GM13977 (cell line): ENCODE measurements at regions not wholly inside any gene's neighbourhood (a gene's known extent, or its start where the extent isn't known, plus 50 kb on each side); places are given as distances from the start of the nearest gene placed in this dataset.
"Not testable (repeated sequence)": the region's sequence is repeated elsewhere in the genome, so short reads cannot be mapped to it uniquely, and the experiment has no call there.

ENCODE experiments used
- DNase-seq: peaks from one replicate; pipeline ENCODE4 v3.0.0; 2012; ENCODE audit warnings: low spot score
- in situ Hi-C: fragments of 300-500 bp; cut with MboI; formaldehyde crosslinking; loops from one replicate; pipeline ENCODE4 v1.12.0; 2022; ENCODE audit warnings: low sequenced_read_pairs, low pct_unique_long_range_greater_than_20kb, mixed read lengths, inconsistent platforms; ENCODE audit not compliant: unreplicated experiment
- TF ChIP-seq, protein P1 (sequence below): IDR thresholded peaks from 2 replicates; pipeline ENCODE4 v1.5.1; 2012; ENCODE audit warnings: mild to moderate bottlenecking, control low read depth; ENCODE audit not compliant: insufficient read depth; ENCODE audit errors: extremely low read depth, missing control alignments

DNA sequence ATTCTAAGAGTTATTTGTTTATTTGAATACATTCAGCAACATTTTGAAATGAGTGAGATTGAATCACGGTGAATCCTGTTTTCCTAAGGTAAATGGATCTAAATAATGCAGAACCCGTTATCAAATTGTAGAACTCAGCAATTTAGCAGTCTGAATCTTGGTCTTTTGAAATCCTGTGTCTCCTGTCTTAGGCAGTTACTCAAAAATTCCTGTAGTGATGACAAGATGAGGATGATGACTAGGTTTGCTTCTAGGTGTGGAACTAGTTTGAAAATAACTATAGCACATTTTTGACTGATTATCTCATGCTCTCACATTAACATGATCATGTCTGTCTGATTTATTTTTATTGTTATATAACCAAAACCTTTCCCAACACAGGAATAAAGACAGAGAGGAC lies 115.0 kb downstream of the RAP2B start:
- TF ChIP-seq, protein P1, sequence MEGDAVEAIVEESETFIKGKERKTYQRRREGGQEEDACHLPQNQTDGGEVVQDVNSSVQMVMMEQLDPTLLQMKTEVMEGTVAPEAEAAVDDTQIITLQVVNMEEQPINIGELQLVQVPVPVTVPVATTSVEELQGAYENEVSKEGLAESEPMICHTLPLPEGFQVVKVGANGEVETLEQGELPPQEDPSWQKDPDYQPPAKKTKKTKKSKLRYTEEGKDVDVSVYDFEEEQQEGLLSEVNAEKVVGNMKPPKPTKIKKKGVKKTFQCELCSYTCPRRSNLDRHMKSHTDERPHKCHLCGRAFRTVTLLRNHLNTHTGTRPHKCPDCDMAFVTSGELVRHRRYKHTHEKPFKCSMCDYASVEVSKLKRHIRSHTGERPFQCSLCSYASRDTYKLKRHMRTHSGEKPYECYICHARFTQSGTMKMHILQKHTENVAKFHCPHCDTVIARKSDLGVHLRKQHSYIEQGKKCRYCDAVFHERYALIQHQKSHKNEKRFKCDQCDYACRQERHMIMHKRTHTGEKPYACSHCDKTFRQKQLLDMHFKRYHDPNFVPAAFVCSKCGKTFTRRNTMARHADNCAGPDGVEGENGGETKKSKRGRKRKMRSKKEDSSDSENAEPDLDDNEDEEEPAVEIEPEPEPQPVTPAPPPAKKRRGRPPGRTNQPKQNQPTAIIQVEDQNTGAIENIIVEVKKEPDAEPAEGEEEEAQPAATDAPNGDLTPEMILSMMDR: no peak
- in situ Hi-C loops: no loop called here
- DNase-seq: no peak

GRCh38 chr3:153281236-153281997 lies 119.4 kb downstream of the RAP2B start:
- DNase-seq, in situ Hi-C loops: not testable (repeated sequence)

GRCh38 chr3:153282355-153282754 lies 120.3 kb downstream of the RAP2B start:
- TF ChIP-seq, protein P1: no peak
- in situ Hi-C loops: no loop called here
- DNase-seq: no peak

DNA sequence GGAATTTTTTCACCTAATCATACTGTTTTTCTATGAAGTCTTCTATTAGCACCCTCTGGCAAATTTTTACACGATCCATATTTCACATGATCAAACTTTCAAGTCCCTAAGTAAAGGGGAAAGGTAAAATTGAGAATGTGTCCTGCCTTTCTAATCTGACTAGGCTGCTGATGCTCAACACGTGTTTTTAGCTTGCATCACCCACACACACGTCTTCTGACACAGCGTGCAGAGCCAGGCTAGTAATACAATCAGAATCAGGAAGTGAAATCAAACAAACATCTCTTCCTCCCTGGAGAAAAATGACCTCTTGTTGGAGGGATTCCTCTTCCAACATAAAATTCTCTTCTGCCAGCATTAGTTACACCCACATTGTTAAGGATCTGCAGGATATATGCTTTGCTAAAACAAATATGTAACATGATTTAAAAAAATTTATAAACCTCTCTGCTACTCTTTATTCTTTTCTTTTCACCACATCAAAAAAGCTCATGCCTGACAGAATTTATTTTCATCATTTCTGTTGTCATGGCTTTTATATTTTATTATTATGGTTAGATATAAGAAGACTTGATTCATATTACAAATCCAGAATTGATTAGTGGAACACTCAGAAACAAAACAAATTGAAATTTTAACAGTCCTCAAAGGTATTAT lies 122.4 kb downstream of the RAP2B start:
- in situ Hi-C loops: no loop called here
- DNase-seq: no peak
- TF ChIP-seq, protein P1: no peak

GRCh38 chr3:153285194-153285641 lies 123.2 kb downstream of the RAP2B start:
- in situ Hi-C loops: no loop called here
- TF ChIP-seq, protein P1: no peak
- no peak for DNase-seq

DNA sequence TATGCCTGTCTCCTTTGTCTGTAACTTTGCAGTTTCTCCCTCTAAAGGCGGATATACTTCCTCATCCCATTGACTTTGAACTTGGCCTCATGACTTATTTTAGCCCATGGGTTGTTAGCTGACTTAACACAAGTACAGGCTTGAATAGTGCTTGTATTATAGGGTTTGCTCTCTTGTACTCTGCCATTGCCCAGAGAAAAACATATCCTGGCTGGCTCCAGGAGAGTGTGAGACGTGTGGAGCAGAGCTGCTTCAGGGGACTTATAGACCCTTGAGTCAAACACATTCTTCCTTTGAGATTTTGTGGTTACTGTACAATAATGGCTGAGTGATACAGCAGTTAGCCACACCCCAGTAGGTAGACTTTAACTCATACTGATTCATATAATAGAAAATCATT lies 124.0 kb downstream of the RAP2B start:
- no peak for DNase-seq
- TF ChIP-seq, protein P1: no peak
- in situ Hi-C loops: no loop called here

DNA sequence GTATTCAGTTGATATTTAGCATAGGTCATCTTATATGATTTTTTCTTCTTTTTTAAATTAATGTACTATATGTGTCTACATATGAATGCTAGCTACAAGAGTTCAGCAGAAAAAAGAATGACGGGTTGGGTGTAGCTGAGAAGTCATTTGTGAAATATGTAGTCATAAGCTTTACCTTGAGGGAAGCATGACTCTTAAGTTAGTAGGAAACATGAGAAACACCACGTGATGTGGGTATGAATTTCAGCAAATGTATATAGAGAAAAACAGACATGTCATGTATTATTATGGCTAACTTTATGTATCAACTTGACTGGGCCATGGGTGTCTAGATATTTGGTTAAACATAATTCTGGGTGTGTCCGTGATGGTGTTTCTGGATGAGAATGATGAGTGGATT lies 125.0 kb downstream of the RAP2B start:
- DNase-seq: no peak
- in situ Hi-C loops: no loop called here
- TF ChIP-seq, protein P1: no peak
